HEK293 (cell line): ENCODE measurements at regions not wholly inside any gene's neighbourhood (a gene's known extent, or its start where the extent isn't known, plus 50 kb on each side); places are given as distances from the start of the nearest gene placed in this dataset.

ENCODE experiments used
- CTCF ChIA-PET: fragments of 350-600 bp; formaldehyde crosslinking; extraction: SDS; loops from one replicate; lab custom pipeline; 2021; ENCODE audit warnings: antibody characterized with exemption; lab: Yijun Ruan, JAX
- POLR2A ChIA-PET: fragments of 300-600 bp; formaldehyde crosslinking; extraction: SDS; loops from one replicate; lab custom pipeline; 2020; ENCODE audit warnings: antibody characterized with exemption, inconsistent platforms; lab: Yijun Ruan, JAX
- H3K27ac ChIP-seq: fragments of 200-500 bp; sonication (Bioruptor generic); 2 replicates; pipeline ENCODE4 v1.5.1; 2014; ENCODE audit warnings: low read depth, low read length, control low read depth, inconsistent platforms; ENCODE audit errors: extremely low read depth
- H3K36me3 ChIP-seq, 2 experiments: fragments of 200-500 bp in 1 of 2; sonication (Bioruptor generic) in 1 of 2; 1 replicate in 1 of 2; 2 replicates in 1 of 2; pipeline ENCODE4 v1.5.1; 2014 to 2017; ENCODE audit warnings: inconsistent platforms in 2 of 2, low read length in 2 of 2; ENCODE audit not compliant: control insufficient read depth in 2 of 2, insufficient read depth in 1 of 2
- H3K4me1 ChIP-seq: fragments of 200-500 bp; sonication (Bioruptor generic); 2 replicates; pipeline ENCODE4 v1.5.1; 2014; ENCODE audit warnings: mild to moderate bottlenecking, low read length, inconsistent platforms; ENCODE audit not compliant: control insufficient read depth, insufficient read depth
- H3K4me3 ChIP-seq: 2 replicates; pipeline ENCODE4 v1.5.1; 2011; ENCODE audit warnings: low read depth, mild to moderate bottlenecking, control low read depth, low read length, moderate library complexity
- H3K9me3 ChIP-seq: fragments of 200-500 bp; sonication (Bioruptor generic); 2 replicates; pipeline ENCODE4 v1.5.1; 2014; ENCODE audit warnings: low read depth, low read length, inconsistent platforms; ENCODE audit not compliant: control insufficient read depth, insufficient read depth
- BCL11A ChIP-seq: fragments of 450-650 bp; formaldehyde crosslinking; IDR thresholded peaks from 2 replicates; pipeline ENCODE4 v1.5.1; 2016; ENCODE audit warnings: low read depth, missing biosample characterization, missing genetic modification characterization
- KLF10 ChIP-seq: fragments of 450-650 bp; IDR thresholded peaks from 2 replicates; pipeline ENCODE4 v1.5.1; 2018; ENCODE audit warnings: missing biosample characterization, mild to moderate bottlenecking, missing genetic modification characterization
- KLF16 ChIP-seq: fragments of 450-650 bp; formaldehyde crosslinking; IDR thresholded peaks from 2 replicates; pipeline ENCODE4 v1.5.1; 2017; ENCODE audit warnings: missing biosample characterization, missing genetic modification characterization
- MYNN ChIP-seq: fragments of 450-650 bp; formaldehyde crosslinking; IDR thresholded peaks from 2 replicates; pipeline ENCODE4 v1.5.1; 2016; ENCODE audit warnings: missing biosample characterization, missing genetic modification characterization, borderline replicate concordance
- OVOL3 ChIP-seq: fragments of 450-650 bp; formaldehyde crosslinking; IDR thresholded peaks from 2 replicates; pipeline ENCODE4 v1.5.1; 2016; ENCODE audit warnings: missing biosample characterization, missing genetic modification characterization
- PRDM6 ChIP-seq: fragments of 450-650 bp; formaldehyde crosslinking; IDR thresholded peaks from 2 replicates; pipeline ENCODE4 v1.5.1; 2017; ENCODE audit warnings: missing biosample characterization, missing genetic modification characterization
- SALL2 ChIP-seq: fragments of 450-650 bp; formaldehyde crosslinking; IDR thresholded peaks from 2 replicates; pipeline ENCODE4 v1.5.0; 2017; ENCODE audit warnings: missing biosample characterization, mild to moderate bottlenecking, missing genetic modification characterization, borderline replicate concordance
- SETDB1 ChIP-seq: IDR thresholded peaks from one replicate; pipeline ENCODE4 v1.6.1; 2017; ENCODE audit warnings: mild to moderate bottlenecking, low read length, moderate library complexity, mixed read lengths; ENCODE audit not compliant: insufficient read length
- SP7 ChIP-seq: fragments of 450-650 bp; formaldehyde crosslinking; IDR thresholded peaks from 2 replicates; pipeline ENCODE4 v1.5.1; 2016; ENCODE audit warnings: missing biosample characterization, missing genetic modification characterization
- TCF7L2 ChIP-seq: IDR thresholded peaks from 2 replicates; pipeline ENCODE4 v1.6.1; 2011; ENCODE audit warnings: low read depth, mild to moderate bottlenecking, inconsistent platforms, low read length, moderate library complexity, borderline replicate concordance
- YY2 ChIP-seq: fragments of 450-650 bp; formaldehyde crosslinking; IDR thresholded peaks from 2 replicates; pipeline ENCODE4 v1.5.1; 2016; ENCODE audit warnings: missing biosample characterization, missing genetic modification characterization
- ZBTB21 ChIP-seq: fragments of 450-650 bp; formaldehyde crosslinking; IDR thresholded peaks from 2 replicates; pipeline ENCODE4 v1.5.1; 2017; ENCODE audit warnings: missing biosample characterization, missing genetic modification characterization
- ZNF10 ChIP-seq: fragments of 450-650 bp; formaldehyde crosslinking; IDR thresholded peaks from 2 replicates; pipeline ENCODE4 v1.5.1; 2017; ENCODE audit warnings: missing biosample characterization, missing genetic modification characterization
- ZNF114 ChIP-seq: fragments of 450-650 bp; formaldehyde crosslinking; IDR thresholded peaks from 2 replicates; pipeline ENCODE4 v1.5.0; 2017; ENCODE audit warnings: missing biosample characterization, missing genetic modification characterization
- ZNF132 ChIP-seq: fragments of 450-650 bp; formaldehyde crosslinking; IDR thresholded peaks from 2 replicates; pipeline ENCODE4 v1.5.1; 2017; ENCODE audit warnings: missing biosample characterization, missing genetic modification characterization, borderline replicate concordance
- ZNF174 ChIP-seq: fragments of 450-650 bp; formaldehyde crosslinking; IDR thresholded peaks from 2 replicates; pipeline ENCODE4 v1.5.0; 2017; ENCODE audit warnings: missing biosample characterization, mild to moderate bottlenecking, missing genetic modification characterization
- ZNF214 ChIP-seq: fragments of 450-650 bp; formaldehyde crosslinking; IDR thresholded peaks from 2 replicates; pipeline ENCODE4 v1.5.1; 2017; ENCODE audit warnings: missing biosample characterization, mild to moderate bottlenecking, missing genetic modification characterization, borderline replicate concordance
- ZNF24 ChIP-seq: fragments of 450-650 bp; formaldehyde crosslinking; IDR thresholded peaks from 2 replicates; pipeline ENCODE4 v1.5.1; 2016; ENCODE audit warnings: missing biosample characterization, missing genetic modification characterization
- ZNF248 ChIP-seq: fragments of 450-650 bp; formaldehyde crosslinking; IDR thresholded peaks from 2 replicates; pipeline ENCODE4 v1.5.1; 2017; ENCODE audit warnings: missing biosample characterization, missing genetic modification characterization
- ZNF311 ChIP-seq: fragments of 450-650 bp; formaldehyde crosslinking; IDR thresholded peaks from 2 replicates; pipeline ENCODE4 v1.5.1; 2017; ENCODE audit warnings: missing biosample characterization, missing genetic modification characterization, borderline replicate concordance
- ZNF324 ChIP-seq: fragments of 450-650 bp; formaldehyde crosslinking; IDR thresholded peaks from 2 replicates; pipeline ENCODE4 v1.5.1; 2016; ENCODE audit warnings: missing biosample characterization, missing genetic modification characterization
- ZNF366 ChIP-seq: fragments of 450-650 bp; formaldehyde crosslinking; conservative IDR thresholded peaks from 2 replicates; pipeline ENCODE4 v1.5.1; 2016; ENCODE audit warnings: missing biosample characterization, missing genetic modification characterization
- ZNF473 ChIP-seq: fragments of 450-650 bp; formaldehyde crosslinking; IDR thresholded peaks from 2 replicates; pipeline ENCODE4 v1.5.1; 2017; ENCODE audit warnings: missing biosample characterization, missing genetic modification characterization
- ZNF48 ChIP-seq: fragments of 450-650 bp; formaldehyde crosslinking; IDR thresholded peaks from 2 replicates; pipeline ENCODE4 v1.5.1; 2016; ENCODE audit warnings: missing biosample characterization, missing genetic modification characterization
- ZNF629 ChIP-seq: fragments of 450-650 bp; formaldehyde crosslinking; IDR thresholded peaks from 2 replicates; pipeline ENCODE4 v1.5.1; 2017; ENCODE audit warnings: missing biosample characterization, missing genetic modification characterization
- ZNF670 ChIP-seq: fragments of 450-650 bp; formaldehyde crosslinking; IDR thresholded peaks from 2 replicates; pipeline ENCODE4 v1.5.1; 2016; ENCODE audit warnings: missing biosample characterization, missing genetic modification characterization, low read depth
- ZNF677 ChIP-seq: fragments of 450-650 bp; IDR thresholded peaks from 2 replicates; pipeline ENCODE4 v1.5.0; 2018; ENCODE audit warnings: missing biosample characterization, mild to moderate bottlenecking, missing genetic modification characterization, moderate library complexity
- ZNF701 ChIP-seq: fragments of 450-650 bp; formaldehyde crosslinking; IDR thresholded peaks from 2 replicates; pipeline ENCODE4 v1.5.1; 2016; ENCODE audit warnings: missing biosample characterization, missing genetic modification characterization
- ZNF792 ChIP-seq: fragments of 450-650 bp; formaldehyde crosslinking; IDR thresholded peaks from 2 replicates; pipeline ENCODE4 v1.5.1; 2016; ENCODE audit warnings: missing biosample characterization, missing genetic modification characterization
- ZNF843 ChIP-seq: fragments of 450-650 bp; formaldehyde crosslinking; IDR thresholded peaks from 2 replicates; pipeline ENCODE4 v1.5.1; 2016; ENCODE audit warnings: missing biosample characterization, missing genetic modification characterization
- TF ChIP-seq, protein P1 (sequence below): fragments of 450-650 bp; formaldehyde crosslinking; IDR thresholded peaks from 2 replicates; pipeline ENCODE4 v1.5.1; 2017; ENCODE audit warnings: missing biosample characterization, missing genetic modification characterization

- POLR2A ChIA-PET, result no interaction called here
- no peak overlapping the region for H3K4me3 ChIP-seq
- H3K4me1 ChIP-seq, result no peaks in the 10 kb centered on the region
- H3K36me3 ChIP-seq, result no peaks in the 10 kb centered on the region
- TF ChIP-seq ZNF792 (tag by site-specific recombination), result no peak
- TF ChIP-seq ZNF132 (tag by site-specific recombination), result no peak
- CTCF ChIA-PET, result interaction anchor here (0.6 to 1.3 kb wide), 5 partner anchors 13 to 479 kb away, joined by 3 to 5 read pairs (median 3); no protein-coding TSS in a partner anchor
- H3K27ac ChIP-seq, result no peak overlapping the region
- no peaks in the 10 kb centered on the region for H3K9me3 ChIP-seq
Measured at GRCh38 chr9:38299856-38300255, 92.6 kb upstream of the ALDH1B1 start.

GRCh38 chr9:38298904-38299303 lies 93.6 kb upstream of the ALDH1B1 start:
- H3K4me1 ChIP-seq, result no peaks in the 10 kb centered on the region
- no peak overlapping the region for H3K4me3 ChIP-seq
- H3K9me3 ChIP-seq, result no peaks in the 10 kb centered on the region
- TF ChIP-seq TCF7L2 (no peak), ZNF701 (no peak), ZNF24 (no peak), ZNF248 (no peak), ZNF670 (tag by site-specific recombination) (no peak), ZNF324 (tag by site-specific recombination) (no peak), ZNF843 (no peak), MYNN (tag by site-specific recombination) (no peak), KLF16 (tag by site-specific recombination) (no peak), SALL2 (no peak), ZNF174 (tag by site-specific recombination) (no peak), ZNF132 (tag by site-specific recombination) (no peak), ZNF629 (tag by site-specific recombination) (no peak), ZNF48 (tag by site-specific recombination) (no peak), ZNF114 (tag by site-specific recombination) (no peak), ZNF214 (tag by site-specific recombination) (no peak)
- TF ChIP-seq, protein P1, sequence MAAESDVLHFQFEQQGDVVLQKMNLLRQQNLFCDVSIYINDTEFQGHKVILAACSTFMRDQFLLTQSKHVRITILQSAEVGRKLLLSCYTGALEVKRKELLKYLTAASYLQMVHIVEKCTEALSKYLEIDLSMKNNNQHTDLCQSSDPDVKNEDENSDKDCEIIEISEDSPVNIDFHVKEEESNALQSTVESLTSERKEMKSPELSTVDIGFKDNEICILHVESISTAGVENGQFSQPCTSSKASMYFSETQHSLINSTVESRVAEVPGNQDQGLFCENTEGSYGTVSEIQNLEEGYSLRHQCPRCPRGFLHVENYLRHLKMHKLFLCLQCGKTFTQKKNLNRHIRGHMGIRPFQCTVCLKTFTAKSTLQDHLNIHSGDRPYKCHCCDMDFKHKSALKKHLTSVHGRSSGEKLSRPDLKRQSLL (tag by site-specific recombination), result no peak
- ChIA-PET POLR2A (no interaction called here), CTCF (interaction anchor here (0.6 to 1.4 kb wide), 5 partner anchors 14 to 478 kb away, joined by 3 to 8 read pairs (median 3); no protein-coding TSS in a partner anchor)
- H3K36me3 ChIP-seq, result no peaks in the 10 kb centered on the region
- H3K27ac ChIP-seq, result no peak overlapping the region

GRCh38 chr9:38298503-38298902 lies 94.0 kb upstream of the ALDH1B1 start:
- ChIA-PET POLR2A (no interaction called here), CTCF (interaction anchor here (0.6 to 1.4 kb wide), 3 partner anchors 102 to 210 kb away, joined by 3 to 8 read pairs (median 5); no protein-coding TSS in a partner anchor)
- no peak overlapping the region for H3K27ac ChIP-seq
- H3K36me3 ChIP-seq, result no peaks in the 10 kb centered on the region
- no peaks in the 10 kb centered on the region for H3K9me3 ChIP-seq
- no peaks in the 10 kb centered on the region for H3K4me1 ChIP-seq
- H3K4me3 ChIP-seq, result no peak overlapping the region
- TF ChIP-seq ZNF473 (no peak), ZNF24 (no peak), ZNF214 (tag by site-specific recombination) (no peak), YY2 (tag by site-specific recombination) (no peak), ZNF10 (tag by site-specific recombination) (no peak), OVOL3 (no peak), ZNF366 (tag by site-specific recombination) (no peak), ZNF311 (tag by site-specific recombination) (no peak), ZNF174 (tag by site-specific recombination) (no peak), PRDM6 (tag by site-specific recombination) (no peak), BCL11A (no peak), SETDB1 (no peak), KLF10 (tag by site-specific recombination) (no peak), SP7 (tag by site-specific recombination) (no peak), ZNF677 (tag by site-specific recombination) (no peak), ZBTB21 (tag by site-specific recombination) (no peak)
